Heart right ventricle (tissue), 16 donors: ENCODE measurements at regions not wholly inside any gene's neighbourhood (a gene's known extent, or its start where the extent isn't known, plus 50 kb on each side); places are given as distances from the start of the nearest gene placed in this dataset.

ENCODE experiments used
- ATAC-seq, 8 donors: fragments of 200-7000 bp; cut with Tn5 transposase; one replicate each; pipeline ENCODE4 v1.9.1; 2020; ENCODE audit warnings: mild to moderate bottlenecking in 8 of 8, moderate library complexity in 8 of 8, moderate number of reproducible peaks in 1 of 8
- DNase-seq, 2 donors: peaks; one replicate each; pipeline ENCODE4 v3.0.0-alpha.2; 2020
- H3K27ac ChIP-seq, 10 donors: fragments of 200-600 bp; sonication (generic) in 2 of 10; one replicate each; pipeline versions ENCODE4 v1.5.0 to v1.8.0; 2020 to 2022; ENCODE audit warnings: mild to moderate bottlenecking in 3 of 10
- H3K27me3 ChIP-seq, 7 donors: fragments of 200-600 bp; one replicate each; pipeline ENCODE4 v1.8.0; 2021 to 2022; ENCODE audit warnings: mild to moderate bottlenecking in 2 of 7
- H3K36me3 ChIP-seq, 9 donors: fragments of 200-600 bp; sonication (generic) in 1 of 9; one replicate each; pipeline versions ENCODE4 v1.5.0 to v1.8.0; 2020 to 2022; ENCODE audit warnings: mild to moderate bottlenecking in 2 of 9
- H3K4me1 ChIP-seq, 9 donors: fragments of 200-600 bp; sonication (generic) in 1 of 9; one replicate each; pipeline versions ENCODE4 v1.5.0 to v1.8.0; 2020 to 2022; ENCODE audit warnings: mild to moderate bottlenecking in 4 of 9
- H3K4me3 ChIP-seq, 10 donors: fragments of 200-600 bp; sonication (generic) in 2 of 10; one replicate each; pipeline versions ENCODE4 v1.5.0 to v1.8.0; 2020 to 2022; ENCODE audit warnings: mild to moderate bottlenecking in 7 of 10, moderate library complexity in 2 of 10
- H3K9me3 ChIP-seq, 11 donors: fragments of 200-600 bp in 10 of 11; sonication (generic) in 2 of 11; one replicate each; pipeline versions ENCODE4 v1.5.0 to v1.8.0; 2013 to 2022; ENCODE audit warnings: mild to moderate bottlenecking in 2 of 11, control low read depth in 1 of 11, moderate library complexity in 1 of 11
- CTCF ChIP-seq, 9 donors: fragments of 200-600 bp; sonication (generic) in 2 of 9; IDR thresholded peaks; one replicate each; pipeline versions ENCODE4 v1.5.0 to v1.8.0; 2021 to 2022; ENCODE audit warnings: antibody characterized with exemption in 9 of 9, mild to moderate bottlenecking in 5 of 9, moderate library complexity in 1 of 9
- WGBS, 2 donors: extraction: QIAGEN DNeasy Blood & Tissue Kit; methylation state at CpG; one replicate each; pipeline ENCODE4 v1.1.7; 2013; ENCODE audit warnings: inconsistent platforms in 1 of 2; 5-methylcytosine and 5-hydroxymethylcytosine counted together
- intact Hi-C, 10 donors: fragments of 100-400 bp; cut with DNase I; formaldehyde crosslinking; loops; one replicate each; pipeline versions ENCODE4 v1.11.1 to v1.14.2; 2022
- donor health status: Arrhythmogenic right ventricular cardiomyopathy.
- donor health status: ischemic (EF 13 %, LVEDD 7.1; RV severe dilation, severe dysfunction).
- donor health status: healthy with polysubstance abuse.
- donor health status: DM: no; HTN: yes; CAD: no.
- donor health status: DM: no; HTN: no; CAD: no.
- donor health status: ischemic (EF 25% LVEDD 6.9; RV normal size, moderate dysfunction).
- donor health status: ischemic (EF 25% LVEDD 5.7; RV mildly dilated, moderate dysfunction).
- donor health status: healthy.
- donor health status: DM: yes; HTN: yes; CAD: no.
- donor health status: Ischemic cardiomyopathy.
- donor health status: ischemic (EF 35%, LVEDD 5.7; RV mildly dilated, moderate dysfunction).
- donor health status: nonischemic (EF 11% LVEDD 7.7; RV severe dilation, severe dysfunction).
- donor health status: DM: yes; HTN: yes; CAD: no.
- donor health status: PGD.
- donor health status: ischemic (EF 29% LVEDD 5.4; RV normal size, mild dysfunction).
- donor health status: nonischemic (EF 23%, LVEDD 6.1; RV moderate dilation, normal function).

GRCh38 chr13:82681535-82681934 is 1200.7 kb downstream of the SLITRK1 start:
- Histone ChIP-seq H3K9me3 (peaks cover 0 to 16% (median 0%) of the 10 kb centered on the region in 11 donors), H3K4me1 (no peaks in the 10 kb centered on the region), H3K4me3 (no peak overlapping the region), H3K36me3 (no peaks in the 10 kb centered on the region), H3K27ac (no peak overlapping the region), H3K27me3 (no peaks in the 10 kb centered on the region)
- no peak for TF ChIP-seq CTCF (IDR thresholded peaks at IDR 0.05)
- 55 to 69% methylated on average over 4 of the region's 4 CpGs for whole genome bisulfite sequencing, 2 donors
- ATAC-seq, result no peak
- no peak for DNase-seq
- intact Hi-C loops, result loop anchor here in 1 of 10 donors (5.0 kb wide), 1 partner anchor 61 kb away; no protein-coding TSS in a partner anchor

- no peaks in the 10 kb centered on the region for H3K4me1 ChIP-seq
- no peak for TF ChIP-seq CTCF (IDR thresholded peaks at IDR 0.05)
- no peaks in the 10 kb centered on the region for H3K36me3 ChIP-seq
- 83 to 89% methylated on average over 3 of the region's 3 CpGs for WGBS, 2 donors
- DNase-seq, result no peak
- H3K4me3 ChIP-seq, result no peak overlapping the region
- H3K27ac ChIP-seq, result no peak overlapping the region
- no peaks in the 10 kb centered on the region for H3K27me3 ChIP-seq
- ATAC-seq, result no peak
- intact Hi-C loops, result no loop called here
- peaks cover 0 to 7% (median 0%) of the 10 kb centered on the region in 11 donors for H3K9me3 ChIP-seq
These were observed 1204.2 kb downstream of the SLITRK1 start for GRCh38 chr13:82678052-82678451.

GRCh38 chr13:82675024-82675423 is 1207.2 kb downstream of the SLITRK1 start:
- ATAC-seq (no peak), DNase-seq (no peak)
- Histone ChIP-seq H3K9me3 (peaks cover 0 to 5% (median 0%) of the 10 kb centered on the region in 11 donors), H3K27ac (no peak overlapping the region), H3K4me1 (no peaks in the 10 kb centered on the region), H3K36me3 (no peaks in the 10 kb centered on the region), H3K4me3 (no peak overlapping the region), H3K27me3 (no peaks in the 10 kb centered on the region)
- no peak for TF ChIP-seq CTCF (IDR thresholded peaks at IDR 0.05)
- intact Hi-C loops, result no loop called here

GRCh38 chr13:82674546-82674945 is 1207.7 kb downstream of the SLITRK1 start:
- Histone ChIP-seq H3K9me3 (peaks cover 0 to 5% (median 0%) of the 10 kb centered on the region in 11 donors), H3K4me3 (no peak overlapping the region), H3K36me3 (no peaks in the 10 kb centered on the region), H3K27me3 (no peaks in the 10 kb centered on the region), H3K4me1 (no peaks in the 10 kb centered on the region), H3K27ac (no peak overlapping the region)
- ATAC-seq (no peak), DNase-seq (no peak)
- WGBS, 2 donors, result 41 to 47% methylated on average over 1 of the region's 1 CpG
- TF ChIP-seq CTCF (IDR thresholded peaks at IDR 0.05), result no peak
- intact Hi-C loops, result no loop called here
